Mucosa of descending colon (tissue), 3 donors: ENCODE measurements at regions not wholly inside any gene's neighbourhood (a gene's known extent, or its start where the extent isn't known, plus 50 kb on each side); places are given as distances from the start of the nearest gene placed in this dataset.
"Not testable (repeated sequence)": the region's sequence is repeated elsewhere in the genome, so short reads cannot be mapped to it uniquely, and the experiment has no call there.

Experiments used
- ATAC-seq: fragments of 200-7000 bp; cut with Tn5 transposase; one replicate; pipeline ENCODE4 v1.9.1; 2020; ENCODE audit warnings: mild to moderate bottlenecking, moderate library complexity
- DNase-seq, 3 donors: peaks; one replicate each; pipeline ENCODE4 v3.0.0-alpha.2; 2020
- H3K36me3 ChIP-seq: fragments of 200-600 bp; one replicate; pipeline ENCODE4 v1.8.0; 2021; ENCODE audit warnings: low read depth, mild to moderate bottlenecking
- H3K4me1 ChIP-seq: fragments of 200-600 bp; one replicate; pipeline ENCODE4 v1.8.0; 2021; ENCODE audit warnings: low read depth, mild to moderate bottlenecking
- H3K4me3 ChIP-seq: fragments of 200-600 bp; one replicate; pipeline ENCODE4 v1.8.0; 2021; ENCODE audit warnings: mild to moderate bottlenecking
- H3K9me3 ChIP-seq: fragments of 200-600 bp; one replicate; pipeline ENCODE4 v1.8.0; 2021; ENCODE audit warnings: mild to moderate bottlenecking
- CTCF ChIP-seq: fragments of 200-600 bp; IDR thresholded peaks from one replicate; pipeline ENCODE4 v1.8.0; 2022; ENCODE audit warnings: antibody characterized with exemption, mild to moderate bottlenecking
- intact Hi-C, 2 donors: fragments of 100-400 bp; cut with DNase I in 1 of 2; cut with micrococcal nuclease in 1 of 2; formaldehyde crosslinking; loops; one replicate each; pipeline versions ENCODE4 v1.11.0 to v1.11.1; 2022; cut with DNase I, micrococcal nuclease
- donor health status: DM: no; HTN: no; CAD: no; lungs with moderate emphysema.
- donor health status: DM: no; HTN: no; CAD: no.
- donor health status: DM: no; HTN: yes; CAD: no.

GRCh38 chr10:83541046-83541445 is 598.3 kb upstream of the GHITM start:
- Histone ChIP-seq H3K9me3 (no peaks in the 10 kb centered on the region), H3K4me1 (no peaks in the 10 kb centered on the region), H3K4me3 (no peak overlapping the region), H3K36me3 (no peaks in the 10 kb centered on the region)
- intact Hi-C loops, result no loop called here
- ATAC-seq, result no peak
- DNase-seq, result no peak
- TF ChIP-seq CTCF, result no peak

DNA sequence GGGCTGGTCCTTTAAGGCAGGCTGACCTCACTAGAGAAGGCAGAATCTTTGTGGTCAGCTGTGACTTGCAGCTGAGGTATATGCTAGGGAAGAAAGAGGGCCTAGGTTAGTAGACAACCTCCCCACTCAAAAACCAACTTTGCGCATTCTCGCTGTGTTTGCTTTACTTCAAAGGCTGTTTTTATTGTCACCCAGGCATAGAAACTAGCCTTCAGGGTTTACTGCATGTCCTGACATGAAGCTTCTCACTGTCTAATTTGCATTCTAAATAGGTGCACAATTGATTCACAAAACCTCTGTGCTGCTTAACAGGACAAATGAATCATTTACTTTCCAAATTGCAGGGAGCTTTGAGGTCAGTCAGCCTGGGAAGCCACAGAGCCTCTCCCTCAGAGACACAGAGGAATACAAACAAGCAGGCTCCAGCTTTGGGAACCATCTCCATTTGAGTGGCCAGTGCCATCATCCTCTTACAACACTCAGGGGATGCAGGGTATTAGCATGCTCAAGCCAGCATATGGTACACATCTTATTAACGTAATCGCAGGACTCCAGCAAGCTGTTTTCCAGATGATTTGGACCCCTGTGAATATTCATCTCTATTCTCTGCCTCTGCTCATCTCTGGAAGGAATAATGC is 596.4 kb upstream of the GHITM start:
- ATAC-seq, result no peak

GRCh38 chr10:83543691-83544462 is 595.4 kb upstream of the GHITM start:
- DNase-seq (no peak), ATAC-seq (no peak)
- Histone ChIP-seq H3K4me1 (no peaks in the 10 kb centered on the region), H3K36me3 (no peaks in the 10 kb centered on the region), H3K9me3 (no peaks in the 10 kb centered on the region), H3K4me3 (no peak overlapping the region)
- TF ChIP-seq CTCF, result no peak
- intact Hi-C loops, result no loop called here

More for the DNA sequence above, 596.4 kb upstream of the GHITM start:
- TF ChIP-seq CTCF, result no peak
- H3K36me3 ChIP-seq, result no peaks in the 10 kb centered on the region
- H3K4me1 ChIP-seq, result no peaks in the 10 kb centered on the region
- H3K4me3 ChIP-seq, result no peak overlapping the region
- H3K9me3 ChIP-seq, result no peaks in the 10 kb centered on the region
- intact Hi-C loops, result no loop called here
- DNase-seq, result no peak

DNA sequence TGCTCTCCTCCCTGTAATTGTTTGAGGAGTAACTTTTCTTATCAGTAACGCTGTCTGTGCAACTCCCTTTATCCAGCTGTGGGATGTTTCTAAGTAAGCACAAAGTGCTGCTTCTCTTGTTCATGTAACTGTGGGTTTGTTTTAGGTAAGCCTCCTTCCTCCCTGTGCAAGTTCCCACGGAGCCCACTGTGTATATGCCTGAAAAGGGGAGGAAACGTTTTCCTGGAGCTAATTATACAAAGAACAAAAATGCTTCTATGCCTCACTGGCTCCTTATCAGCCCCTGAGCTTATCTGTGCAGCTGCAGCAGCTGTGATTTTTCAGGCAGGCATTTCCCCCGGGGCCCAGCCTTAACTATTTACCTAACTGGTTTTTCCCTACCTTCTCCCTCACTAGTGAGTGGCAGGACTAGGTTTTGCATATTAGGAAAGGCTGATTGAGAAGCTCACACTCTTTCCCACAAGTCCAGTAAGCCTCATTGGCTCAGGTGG is 593.4 kb upstream of the GHITM start:
- no peaks in the 10 kb centered on the region for H3K9me3 ChIP-seq
- H3K4me3 ChIP-seq, result no peak overlapping the region
- DNase-seq (no peak), ATAC-seq (no peak)
- no peaks in the 10 kb centered on the region for H3K4me1 ChIP-seq
- intact Hi-C loops, result no loop called here
- no peak for TF ChIP-seq CTCF
- no peaks in the 10 kb centered on the region for H3K36me3 ChIP-seq

- intact Hi-C loops, DNase-seq: not testable (repeated sequence)
Observed at GRCh38 chr10:83551190-83551589, 588.1 kb upstream of the GHITM start.

GRCh38 chr10:83553366-83553765 is 585.9 kb upstream of the GHITM start:
- H3K36me3 ChIP-seq, result no peaks in the 10 kb centered on the region
- H3K9me3 ChIP-seq, result no peaks in the 10 kb centered on the region
- DNase-seq (no peak), ATAC-seq (no peak)
- no peak for TF ChIP-seq CTCF
- no peak overlapping the region for H3K4me3 ChIP-seq
- intact Hi-C loops, result no loop called here
- H3K4me1 ChIP-seq, result no peaks in the 10 kb centered on the region

More at GRCh38 chr10:83551190-83551589, 588.1 kb upstream of the GHITM start:
- not testable (repeated sequence) for H3K4me1 ChIP-seq, H3K9me3 ChIP-seq, H3K36me3 ChIP-seq, H3K4me3 ChIP-seq, ATAC-seq
